OCI-LY1 (cell line): ENCODE measurements at regions not wholly inside any gene's neighbourhood (a gene's known extent, or its start where the extent isn't known, plus 50 kb on each side); places are given as distances from the start of the nearest gene placed in this dataset.

ENCODE experiments used
- H2AFZ ChIP-seq: fragments of 200-600 bp; sonication (generic), shearing (Covaris generic); 2 replicates; pipeline ENCODE4 v1.6.0; 2014; ENCODE audit warnings: antibody characterized with exemption, mild to moderate bottlenecking, low read length
- H3F3A ChIP-seq: fragments of 200-600 bp; sonication (generic), shearing (Covaris generic); 2 replicates; pipeline ENCODE4 v1.6.0; 2014; ENCODE audit warnings: mild to moderate bottlenecking, antibody characterized with exemption, low read length, moderate library complexity; ENCODE audit not compliant: insufficient read depth
- H3K27ac ChIP-seq: fragments of 200-600 bp; sonication (generic); 2 replicates; pipeline ENCODE4 v1.5.1; 2014; ENCODE audit warnings: low read length, mixed run types, mild to moderate bottlenecking, low read depth; ENCODE audit not compliant: poor library complexity, severe bottlenecking
- H3K27me3 ChIP-seq: fragments of 200-600 bp; sonication (generic); 2 replicates; pipeline ENCODE4 v1.6.0; 2014; ENCODE audit warnings: antibody characterized with exemption, mild to moderate bottlenecking, low read length, moderate library complexity; ENCODE audit not compliant: insufficient read depth
- H3K36me3 ChIP-seq: fragments of 200-600 bp; sonication (generic); 2 replicates; pipeline ENCODE4 v1.6.1; 2014; ENCODE audit warnings: mild to moderate bottlenecking, antibody characterized with exemption, low read length, moderate library complexity, mixed read lengths; ENCODE audit not compliant: insufficient read depth
- H3K4me1 ChIP-seq: fragments of 200-600 bp; sonication (generic); 2 replicates; pipeline ENCODE4 v1.5.1; 2014; ENCODE audit warnings: mild to moderate bottlenecking, low read length, moderate library complexity; ENCODE audit not compliant: insufficient read depth, severe bottlenecking
- H3K4me2 ChIP-seq: fragments of 200-600 bp; sonication (generic), shearing (Covaris generic); 2 replicates; pipeline ENCODE4 v1.6.1; 2014; ENCODE audit warnings: low read length
- H3K4me3 ChIP-seq: fragments of 200-600 bp; sonication (generic); 2 replicates; pipeline ENCODE4 v1.5.1; 2014; ENCODE audit warnings: low read length, low read depth, mild to moderate bottlenecking, mixed read lengths; ENCODE audit not compliant: poor library complexity, severe bottlenecking
- H3K79me2 ChIP-seq: fragments of 200-600 bp; shearing (Covaris generic); 2 replicates; pipeline ENCODE4 v1.6.1; 2016; ENCODE audit warnings: mixed run types, low read length, mixed read lengths; ENCODE audit not compliant: insufficient read depth
- H3K9ac ChIP-seq: fragments of 200-600 bp; sonication (generic), shearing (Covaris generic); 2 replicates; pipeline ENCODE4 v1.6.1; 2014; ENCODE audit warnings: mild to moderate bottlenecking, low read length, mixed read lengths
- H3K9me2 ChIP-seq: fragments of 200-600 bp; sonication (generic), shearing (Covaris generic); 2 replicates; pipeline ENCODE4 v1.6.1; 2014; ENCODE audit warnings: low read depth, mild to moderate bottlenecking, low read length, mixed read lengths
- H3K9me3 ChIP-seq: fragments of 200-600 bp; shearing (Covaris generic); 2 replicates; pipeline ENCODE4 v1.6.1; 2014; ENCODE audit warnings: low read length, mixed read lengths
- H4K20me1 ChIP-seq: fragments of 200-600 bp; sonication (generic), shearing (Covaris generic); 2 replicates; pipeline ENCODE4 v1.6.0; 2016; ENCODE audit warnings: mild to moderate bottlenecking, low read length; ENCODE audit not compliant: insufficient read depth
- EZH2 ChIP-seq: fragments of 200-600 bp; sonication (generic), shearing (Covaris generic); IDR thresholded peaks from 2 replicates; pipeline ENCODE4 v1.8.0; 2017; ENCODE audit warnings: borderline replicate concordance, mixed run types, mild to moderate bottlenecking, antibody characterized with exemption, low read length, moderate library complexity, mixed read lengths
- TF ChIP-seq, protein P1 (sequence below): fragments of 200-600 bp; sonication (generic), shearing (Covaris generic); IDR thresholded peaks from 2 replicates; pipeline ENCODE4 v1.5.1; 2017; ENCODE audit warnings: mild to moderate bottlenecking, antibody characterized with exemption, low read length, moderate library complexity, mixed read lengths

DNA sequence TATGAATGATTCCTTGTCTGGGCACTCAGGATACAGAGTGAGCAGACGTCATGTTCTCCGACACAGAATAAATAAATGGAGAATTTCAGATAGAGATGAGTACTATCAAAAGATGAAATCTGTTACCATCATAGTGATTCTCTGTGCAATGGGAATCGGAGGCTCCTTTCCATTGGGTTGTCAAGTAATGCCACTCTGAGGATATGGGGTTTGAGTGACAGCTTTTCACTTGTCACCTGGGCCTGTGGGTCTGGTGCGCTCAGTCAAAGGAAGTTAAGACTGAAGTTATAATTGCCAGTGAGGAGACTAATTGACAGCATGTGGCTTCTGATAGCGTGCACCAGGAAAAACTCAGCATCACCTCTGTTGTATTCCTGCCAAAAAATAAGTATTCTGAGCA, 387.2 kb downstream of the SOX11 start:
- Histone ChIP-seq H3K9me3 (no peaks in the 10 kb centered on the region), H3K9me2 (no peaks in the 10 kb centered on the region), H2AFZ (no peak overlapping the region), H3K27me3 (no peaks in the 10 kb centered on the region), H3K4me1 (peaks cover 63% of the 10 kb centered on the region), H3K9ac (no peak overlapping the region), H3K4me3 (no peak overlapping the region), H3K79me2 (no peaks in the 10 kb centered on the region), H3F3A (no peaks in the 10 kb centered on the region), H3K4me2 (no peak overlapping the region), H4K20me1 (no peaks in the 10 kb centered on the region), H3K27ac (peak overlapping the region; percentile 95), H3K36me3 (no peaks in the 10 kb centered on the region)
- no peak for TF ChIP-seq EZH2
- TF ChIP-seq, protein P1, sequence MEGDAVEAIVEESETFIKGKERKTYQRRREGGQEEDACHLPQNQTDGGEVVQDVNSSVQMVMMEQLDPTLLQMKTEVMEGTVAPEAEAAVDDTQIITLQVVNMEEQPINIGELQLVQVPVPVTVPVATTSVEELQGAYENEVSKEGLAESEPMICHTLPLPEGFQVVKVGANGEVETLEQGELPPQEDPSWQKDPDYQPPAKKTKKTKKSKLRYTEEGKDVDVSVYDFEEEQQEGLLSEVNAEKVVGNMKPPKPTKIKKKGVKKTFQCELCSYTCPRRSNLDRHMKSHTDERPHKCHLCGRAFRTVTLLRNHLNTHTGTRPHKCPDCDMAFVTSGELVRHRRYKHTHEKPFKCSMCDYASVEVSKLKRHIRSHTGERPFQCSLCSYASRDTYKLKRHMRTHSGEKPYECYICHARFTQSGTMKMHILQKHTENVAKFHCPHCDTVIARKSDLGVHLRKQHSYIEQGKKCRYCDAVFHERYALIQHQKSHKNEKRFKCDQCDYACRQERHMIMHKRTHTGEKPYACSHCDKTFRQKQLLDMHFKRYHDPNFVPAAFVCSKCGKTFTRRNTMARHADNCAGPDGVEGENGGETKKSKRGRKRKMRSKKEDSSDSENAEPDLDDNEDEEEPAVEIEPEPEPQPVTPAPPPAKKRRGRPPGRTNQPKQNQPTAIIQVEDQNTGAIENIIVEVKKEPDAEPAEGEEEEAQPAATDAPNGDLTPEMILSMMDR: no peak

DNA sequence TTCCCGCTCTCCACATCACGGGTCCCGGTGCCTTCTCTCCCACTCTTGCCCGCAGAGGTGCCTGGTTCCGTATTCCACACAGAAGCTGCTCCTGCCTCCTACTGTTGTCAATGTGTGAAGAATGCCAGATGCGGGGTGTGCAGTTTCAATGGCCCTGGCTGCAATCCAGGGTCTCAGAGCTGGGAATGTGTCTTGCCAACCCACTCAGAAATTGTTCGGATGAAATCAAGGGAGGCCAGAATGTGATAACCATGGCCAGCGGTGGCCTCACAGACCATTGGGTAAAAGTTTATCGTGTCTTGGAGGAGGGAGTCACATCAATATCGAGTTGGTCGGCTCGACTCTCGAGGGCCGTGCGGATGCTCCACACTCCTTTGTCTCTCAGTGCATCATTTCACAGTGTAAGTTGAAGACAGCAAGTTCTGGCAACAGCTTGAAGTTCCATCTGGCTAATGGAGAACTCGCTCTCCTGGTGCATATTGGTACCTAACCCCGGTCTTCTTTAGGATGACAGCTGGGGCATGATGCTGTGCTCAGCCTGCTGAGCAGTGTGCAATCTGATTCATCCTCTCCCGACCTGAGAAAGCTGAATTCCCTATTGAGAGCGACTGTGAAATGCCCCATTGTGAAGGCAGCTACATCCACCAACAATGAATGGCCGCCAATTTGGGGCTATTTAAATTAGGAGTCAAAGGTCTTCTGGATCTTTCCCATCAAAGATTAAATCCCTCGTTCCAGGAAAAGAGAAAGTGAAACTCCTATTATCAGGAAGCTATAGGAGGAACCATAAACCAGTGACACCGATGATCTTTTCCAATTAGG, 389.0 kb downstream of the SOX11 start:
- H3K9me2 ChIP-seq: no peaks in the 10 kb centered on the region
- no peaks in the 10 kb centered on the region for H3F3A ChIP-seq
- no peak overlapping the region for H2AFZ ChIP-seq
- H3K4me1 ChIP-seq: peaks cover 53% of the 10 kb centered on the region
- H4K20me1 ChIP-seq: no peaks in the 10 kb centered on the region
- H3K27ac ChIP-seq: no peak overlapping the region
- no peaks in the 10 kb centered on the region for H3K79me2 ChIP-seq
- H3K9me3 ChIP-seq: no peaks in the 10 kb centered on the region
- no peaks in the 10 kb centered on the region; the same call in 1 of the 2 replicates for H3K36me3 ChIP-seq
- no peak overlapping the region for H3K9ac ChIP-seq
- H3K27me3 ChIP-seq: no peaks in the 10 kb centered on the region
- TF ChIP-seq EZH2: no peak
- TF ChIP-seq, protein P1: no peak
- no peak overlapping the region for H3K4me2 ChIP-seq
- H3K4me3 ChIP-seq: no peak overlapping the region

GRCh38 chr2:6081955-6082624, 389.9 kb downstream of the SOX11 start:
- Histone ChIP-seq H3K4me2 (no peak overlapping the region), H3F3A (no peaks in the 10 kb centered on the region), H3K9ac (no peak overlapping the region), H3K27me3 (no peaks in the 10 kb centered on the region), H2AFZ (no peak overlapping the region), H3K4me3 (no peak overlapping the region), H3K9me3 (peaks cover 3% of the 10 kb centered on the region; the same call in 1 of the 2 replicates), H3K79me2 (no peaks in the 10 kb centered on the region), H4K20me1 (no peaks in the 10 kb centered on the region), H3K9me2 (no peaks in the 10 kb centered on the region), H3K4me1 (peaks cover 44% of the 10 kb centered on the region), H3K36me3 (no peaks in the 10 kb centered on the region; the same call in 1 of the 2 replicates), H3K27ac (no peak overlapping the region)
- TF ChIP-seq, protein P1: no peak
- no peak for TF ChIP-seq EZH2
